ENCODE measurements at regions not wholly inside any gene's neighbourhood (a gene's known extent, or its start where the extent isn't known, plus 50 kb on each side); places are given as distances from the start of the nearest gene placed in this dataset.

- no peak for DNase-seq (ENCODE audit: low read depth)
Observed at GRCh38 chr6:155527443-155527842, 71.8 kb upstream of the NOX3 start.

- DNase-seq (ENCODE audit: low read depth), result no peak
Observed at GRCh38 chr6:155523821-155524651, 68.4 kb upstream of the NOX3 start.

DNA sequence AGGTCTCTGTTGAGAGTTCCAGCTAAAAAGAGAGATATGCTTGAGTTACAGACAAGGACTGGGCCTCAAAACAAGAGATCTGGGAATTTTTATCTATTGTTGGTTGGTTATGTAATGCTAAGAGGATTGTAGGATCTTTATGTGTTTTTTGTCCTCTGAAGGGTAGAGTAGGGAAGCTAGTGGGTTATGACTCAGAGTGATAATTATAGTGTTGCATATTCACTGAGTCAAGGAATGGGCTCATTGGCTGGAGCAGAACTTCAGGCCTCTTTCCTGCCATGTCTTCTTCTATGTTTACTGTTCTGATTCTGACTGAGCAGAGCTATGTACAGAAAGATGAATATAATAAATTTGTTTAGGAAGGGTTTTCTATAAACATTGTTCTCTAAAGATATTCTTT, 66.1 kb upstream of the NOX3 start:
- no peak for DNase-seq (ENCODE audit: low read depth)

DNA sequence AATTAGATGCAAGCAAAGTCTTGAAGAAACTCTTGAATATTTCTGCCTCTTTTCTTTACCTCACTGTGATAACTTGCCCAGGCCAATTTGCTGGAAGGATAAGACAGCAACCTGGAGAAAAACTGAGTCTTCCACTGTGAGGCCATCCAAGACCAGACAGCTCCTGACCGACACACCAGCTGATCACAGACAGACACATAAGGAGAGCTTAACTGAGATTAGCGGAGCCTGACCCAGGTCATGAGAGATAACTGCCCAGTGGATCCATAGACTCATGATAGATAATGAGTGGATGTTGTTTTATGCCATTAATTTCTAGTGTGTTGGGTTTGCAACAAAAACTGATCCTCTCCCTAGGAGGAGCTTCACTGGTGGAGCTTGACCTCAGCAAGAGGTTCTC, 64.4 kb upstream of the NOX3 start:
- no peak for DNase-seq (ENCODE audit: low read depth)

- DNase-seq (ENCODE audit: low read depth), result no peak
Observed at GRCh38 chr6:155519176-155519738, 63.6 kb upstream of the NOX3 start.

GRCh38 chr6:155517294-155517693, 61.7 kb upstream of the NOX3 start:
- DNase-seq (ENCODE audit: low read depth), result no peak

GRCh38 chr6:155510879-155511278, 55.2 kb upstream of the NOX3 start:
- DNase-seq (ENCODE audit: low read depth), result no peak

- no peak for DNase-seq (ENCODE audit: low read depth)
Observed at GRCh38 chr6:155509743-155510475, 54.3 kb upstream of the NOX3 start.

DNA sequence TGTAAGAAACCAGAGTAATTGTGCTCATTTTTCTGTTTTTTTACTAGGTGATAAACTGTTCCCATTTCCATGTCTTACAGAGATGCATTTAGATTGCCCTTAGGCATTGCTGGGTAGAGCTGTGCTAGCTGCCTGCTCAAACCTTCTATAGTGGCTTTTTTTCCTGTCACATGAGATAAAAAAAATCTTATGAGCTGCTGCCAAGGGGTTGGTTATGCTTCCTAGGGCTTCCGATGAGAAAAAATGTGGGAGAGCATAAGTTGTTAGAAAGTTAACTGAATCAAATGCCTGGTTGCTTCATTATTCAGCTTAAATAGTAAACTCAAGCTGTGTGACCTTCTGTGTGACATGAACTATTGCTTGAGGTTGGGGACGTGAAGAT, 50.0 kb upstream of the NOX3 start:
- DNase-seq (ENCODE audit: low read depth), result no peak

All from T-helper 22 cell (primary cell).